Activated CD4-positive, alpha-beta T cell treated with anti-CD3 and anti-CD28 coated beads, Interleukin-2, Interleukin-4, amounts not matched to agents 100 ng/mL and 50 ng/mL, durations not matched to agents 16 hours and 8 hours (primary cell): ENCODE measurements at regions not wholly inside any gene's neighbourhood (a gene's known extent, or its start where the extent isn't known, plus 50 kb on each side); places are given as distances from the start of the nearest gene placed in this dataset.
"Not testable (repeated sequence)": the region's sequence is repeated elsewhere in the genome, so short reads cannot be mapped to it uniquely, and the experiment has no call there.

Experiments
- DNase-seq: peaks from one replicate; pipeline ENCODE4 v3.0.0-alpha.2; 2020; ENCODE audit warnings: low spot score

DNA sequence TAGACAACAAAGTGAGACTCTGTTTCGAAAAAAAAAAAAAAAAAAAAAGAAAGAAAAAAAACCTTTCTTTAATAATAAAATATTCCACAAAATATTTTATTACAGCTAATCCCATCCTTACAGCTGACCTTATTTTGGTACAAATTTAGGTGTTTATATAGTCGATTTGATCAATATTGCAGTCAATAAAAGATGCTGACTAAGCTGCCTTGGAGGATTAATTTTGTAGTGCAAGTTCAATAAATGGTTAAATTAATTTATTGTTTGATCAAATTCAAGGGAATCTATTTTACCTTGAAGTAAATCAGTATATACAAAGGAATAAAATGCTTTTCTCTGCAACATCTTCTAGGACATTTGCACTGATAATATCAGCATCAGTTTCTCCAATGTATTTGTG is 1764.3 kb downstream of the NCAM2 start:
- no peak for DNase-seq

- DNase-seq, result no peak
Observed at GRCh38 chr21:22763442-22763841, 1765.2 kb downstream of the NCAM2 start.

DNA sequence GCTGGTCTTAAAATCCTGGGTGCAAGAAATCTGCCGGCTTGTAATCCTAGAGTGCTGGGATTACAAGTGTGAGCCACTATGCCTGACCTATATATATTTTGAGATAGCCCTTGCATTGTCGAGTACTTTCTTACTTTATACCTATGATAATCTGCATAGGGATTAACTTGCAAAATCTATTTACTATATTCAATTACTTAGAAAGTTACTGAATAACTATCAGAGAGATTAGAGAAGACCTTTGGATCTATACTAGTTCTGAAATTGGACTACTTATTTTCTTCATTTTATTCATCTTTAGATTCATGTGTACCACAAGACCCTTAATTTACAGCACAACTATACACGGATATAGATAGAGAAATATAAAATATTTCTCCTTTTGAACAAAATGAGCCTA is 1766.0 kb downstream of the NCAM2 start:
- DNase-seq, result no peak

DNA sequence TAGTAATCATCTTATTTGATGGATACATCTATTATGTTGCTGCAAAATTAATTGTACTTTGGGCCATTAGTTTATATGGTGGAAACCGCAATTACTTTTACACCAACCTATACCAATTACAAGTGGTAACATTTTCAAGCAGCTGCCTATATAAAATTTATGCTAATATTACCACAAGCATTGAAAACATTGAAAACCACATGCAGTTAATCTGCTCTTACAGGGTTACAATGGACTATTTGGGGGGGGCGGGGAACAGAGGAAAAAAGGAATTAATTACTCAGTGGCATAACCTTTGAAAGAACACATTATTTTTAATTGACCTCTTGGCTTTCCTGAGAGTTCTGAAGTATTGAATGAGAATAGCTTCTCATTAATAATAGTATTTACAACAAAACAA is 1793.2 kb downstream of the NCAM2 start:
- DNase-seq, result no peak

GRCh38 chr21:22791986-22792560 is 1793.9 kb downstream of the NCAM2 start:
- peak; percentile 47 for DNase-seq

GRCh38 chr21:22795091-22795490 is 1796.9 kb downstream of the NCAM2 start:
- DNase-seq, result no peak

GRCh38 chr21:22795644-22796043 is 1797.4 kb downstream of the NCAM2 start:
- no peak for DNase-seq

- no peak for DNase-seq
Observed at GRCh38 chr21:22796147-22796546, 1797.9 kb downstream of the NCAM2 start.

- DNase-seq, result no peak
Observed at GRCh38 chr21:22804151-22804550, 1805.9 kb downstream of the NCAM2 start.

- DNase-seq, result no peak
Observed at GRCh38 chr21:22806278-22806677, 1808.1 kb downstream of the NCAM2 start.

GRCh38 chr21:22813201-22813600 is 1815.0 kb downstream of the NCAM2 start:
- no peak for DNase-seq

DNA sequence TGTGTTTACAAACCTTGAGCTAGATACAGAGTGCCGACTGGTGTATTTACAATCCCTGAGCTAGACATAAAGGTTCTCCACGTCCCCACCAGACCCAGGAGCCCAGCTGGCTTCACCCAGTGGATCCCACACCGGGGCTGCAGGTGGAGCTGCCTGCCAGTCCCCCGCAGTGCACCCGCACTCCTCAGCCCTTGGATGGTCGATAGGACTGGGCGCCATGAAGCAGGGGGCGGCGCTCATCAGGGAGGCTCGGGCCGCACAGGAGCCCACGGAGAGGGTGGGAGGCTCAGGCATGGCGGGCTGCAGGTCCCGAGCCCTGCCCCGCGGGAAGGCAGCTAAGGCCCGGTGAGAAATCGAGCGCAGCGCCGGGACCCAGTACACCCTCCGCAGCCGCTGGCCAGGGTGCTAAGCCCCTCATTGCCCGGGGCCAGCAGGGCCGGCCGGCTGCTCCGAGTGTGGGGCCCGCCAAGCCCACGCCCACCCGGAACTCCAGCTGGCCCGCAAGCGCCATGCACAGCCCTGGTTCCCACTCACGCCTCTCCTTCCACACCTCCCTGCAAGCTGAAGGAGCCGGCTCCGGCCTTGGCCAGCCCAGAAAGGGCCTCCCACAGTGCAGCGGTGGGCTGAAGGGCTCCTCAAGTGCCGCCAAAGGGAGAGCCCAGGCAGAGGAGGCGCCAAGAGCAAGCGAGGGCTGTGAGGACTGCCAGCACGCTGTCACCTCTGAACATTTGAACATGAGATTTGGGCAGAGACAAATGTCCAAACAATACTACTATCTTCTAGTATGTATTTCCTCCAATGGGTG is 1820.7 kb downstream of the NCAM2 start:
- not testable (repeated sequence) for DNase-seq

DNA sequence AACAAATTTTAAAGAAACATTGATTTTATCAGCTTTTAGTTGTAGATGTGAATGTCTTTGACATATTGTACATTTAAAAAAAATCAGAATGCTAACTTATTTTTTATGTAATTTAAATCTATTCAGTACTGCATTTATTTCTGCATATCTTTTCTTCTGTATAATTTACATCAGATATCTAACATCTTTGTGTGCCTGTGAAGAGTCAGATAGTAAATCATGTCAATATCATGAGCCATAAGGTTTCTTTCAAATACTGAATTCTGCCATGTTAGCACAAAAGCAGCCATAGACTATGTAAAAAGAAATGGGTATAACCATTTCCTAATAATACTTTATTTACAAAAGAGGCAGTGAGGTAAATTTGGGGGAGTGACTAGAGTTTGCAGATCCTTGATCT is 1829.2 kb downstream of the NCAM2 start:
- DNase-seq, result no peak

DNA sequence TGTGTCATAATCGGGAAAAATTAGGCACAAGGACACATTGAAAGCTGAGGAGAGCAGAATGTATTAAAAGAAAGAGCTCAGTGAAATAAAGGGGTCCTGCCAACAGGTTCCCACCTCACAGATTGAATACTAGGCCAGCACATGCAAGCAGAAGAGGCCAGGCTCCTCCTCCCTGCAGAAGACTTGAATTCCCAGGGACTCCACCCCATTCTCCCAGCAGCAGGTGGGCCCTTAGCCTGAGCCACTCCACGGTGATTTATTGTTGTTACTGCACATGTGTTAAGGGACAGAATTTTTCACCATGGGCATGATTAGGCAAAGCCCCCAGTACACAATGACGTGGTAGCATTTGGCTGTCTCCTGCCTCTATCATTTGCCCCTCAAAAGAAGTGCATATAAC is 1844.7 kb downstream of the NCAM2 start:
- DNase-seq, result no peak

DNA sequence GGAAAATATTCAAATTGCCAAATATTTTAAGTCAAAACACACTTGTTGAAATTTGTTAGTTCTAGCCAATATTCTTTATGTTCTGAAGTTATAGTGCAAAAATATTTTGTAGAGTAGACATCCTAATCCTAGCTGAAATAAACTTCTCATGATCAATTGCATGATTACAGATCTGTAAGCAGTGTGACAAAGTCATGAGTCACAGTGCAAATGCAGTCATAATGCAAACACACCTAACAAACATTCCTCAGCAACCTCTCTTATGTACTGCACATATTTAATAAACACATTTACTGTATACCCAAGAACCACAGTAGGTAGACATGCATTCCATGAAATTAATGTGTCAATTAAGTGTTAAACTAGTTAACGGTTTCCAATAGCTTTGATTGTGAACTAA is 1857.4 kb downstream of the NCAM2 start:
- no peak for DNase-seq

GRCh38 chr21:22871692-22872091 is 1873.5 kb downstream of the NCAM2 start:
- no peak for DNase-seq

- DNase-seq, result no peak
Observed at GRCh38 chr21:22880573-22880972, 1882.4 kb downstream of the NCAM2 start.

DNA sequence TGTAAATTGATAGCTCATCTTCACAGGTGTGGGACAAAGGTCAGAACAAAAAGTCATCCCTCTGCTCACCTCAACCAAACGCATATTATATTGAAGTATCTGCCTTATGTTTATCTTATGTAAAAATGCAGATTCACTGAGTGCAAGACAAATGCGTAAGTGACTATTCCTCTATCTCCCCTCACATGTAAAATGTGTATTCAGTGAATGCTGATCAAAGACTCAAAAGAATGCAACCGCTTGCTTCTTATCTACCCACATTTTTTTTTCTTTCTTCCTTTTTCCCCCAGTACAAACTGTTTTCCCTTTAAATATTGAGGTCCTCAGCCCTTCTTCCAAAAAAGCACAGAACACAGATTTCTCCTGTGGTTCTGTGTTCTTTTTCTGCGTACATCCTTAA is 1882.9 kb downstream of the NCAM2 start:
- no peak for DNase-seq

GRCh38 chr21:22885079-22885478 is 1886.9 kb downstream of the NCAM2 start:
- no peak for DNase-seq

DNA sequence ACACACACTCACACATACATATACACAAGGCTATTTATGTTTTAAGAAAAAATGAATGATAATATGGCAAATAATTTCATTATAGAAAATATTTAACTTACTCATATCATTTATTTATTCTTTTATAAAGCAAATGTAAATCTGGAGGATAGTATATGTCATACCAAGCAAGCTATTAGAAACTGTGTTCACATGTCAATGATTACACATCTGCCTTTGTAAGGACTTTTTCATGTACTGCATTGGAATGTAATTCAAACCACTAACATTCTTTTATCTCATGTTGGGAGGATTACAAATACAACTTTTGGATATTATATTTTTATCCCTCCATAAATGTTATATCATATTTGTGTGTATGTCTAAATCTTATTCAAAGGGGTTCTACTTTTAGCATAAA is 1887.4 kb downstream of the NCAM2 start:
- no peak for DNase-seq

GRCh38 chr21:22889445-22889844 is 1891.2 kb downstream of the NCAM2 start:
- no peak for DNase-seq

DNA sequence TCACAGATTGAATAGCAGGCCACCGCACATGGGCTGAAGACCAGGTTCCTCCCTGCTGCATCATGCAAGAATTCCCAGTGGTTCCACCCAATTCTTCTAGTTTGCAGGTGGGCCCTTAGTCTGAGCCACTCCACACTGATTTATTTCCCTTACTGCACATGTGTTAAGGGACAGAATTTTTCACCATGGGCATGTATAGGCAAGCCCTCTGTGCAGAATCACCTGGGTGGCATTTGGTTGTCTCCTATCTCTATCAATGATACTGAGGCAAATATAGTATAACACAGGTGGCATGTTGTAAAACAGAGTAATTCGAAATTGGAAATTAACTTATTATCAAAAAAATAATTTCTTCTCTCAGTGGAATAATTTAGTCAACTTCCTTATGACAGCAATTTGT is 1892.4 kb downstream of the NCAM2 start:
- DNase-seq, result no peak

DNA sequence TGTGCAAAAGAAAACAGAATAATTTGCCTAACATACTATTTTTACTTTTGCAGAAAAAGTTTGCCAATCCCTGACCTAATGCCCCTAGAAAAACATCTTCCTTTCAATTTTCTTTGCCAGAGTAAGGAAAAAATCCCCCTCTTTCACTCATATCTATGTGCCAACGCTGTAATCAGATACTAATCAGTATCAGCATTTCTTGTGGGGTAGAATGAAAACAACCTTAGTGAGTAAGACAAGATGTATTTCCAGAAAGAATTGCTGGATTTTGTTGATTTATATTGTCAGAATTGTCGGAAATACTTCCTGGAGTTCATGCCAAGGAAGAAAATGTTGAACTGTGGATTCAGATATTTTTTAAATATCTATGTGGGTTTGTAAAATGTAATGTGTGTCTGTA is 1893.8 kb downstream of the NCAM2 start:
- no peak for DNase-seq

- no peak for DNase-seq
Observed at GRCh38 chr21:22892740-22893139, 1894.5 kb downstream of the NCAM2 start.
